ENCODE measurements at regions not wholly inside any gene's neighbourhood (a gene's known extent, or its start where the extent isn't known, plus 50 kb on each side); places are given as distances from the start of the nearest gene placed in this dataset.

- no peak overlapping the region for H3K4me3 ChIP-seq
- no peaks in the 10 kb centered on the region for H3K27me3 ChIP-seq (replicated peaks; ENCODE audit: insufficient read depth)
- no peaks in the 10 kb centered on the region for H3K9me3 ChIP-seq
- DNase-seq (ENCODE audit: low spot score) (no peak), ATAC-seq (ENCODE audit: insufficient number of reproducible peaks, low FRiP score, low read depth) (no peak)
- no peaks in the 10 kb centered on the region for H3K36me3 ChIP-seq
- H3K4me1 ChIP-seq (ENCODE audit: control insufficient read depth in 1 of 2, low read depth in 2 of 2) = peaks cover 0 to 7% of the 10 kb centered on the region in 2 donors
- TF ChIP-seq CTCF (IDR thresholded peaks at IDR 0.05) = no peak
- no peak overlapping the region for H3K27ac ChIP-seq
Measured at GRCh38 chr3:22161315-22161714, 410.3 kb upstream of the ZNF385D start.

GRCh38 chr3:22170370-22170769, 419.4 kb upstream of the ZNF385D start:
- ATAC-seq (ENCODE audit: insufficient number of reproducible peaks, low FRiP score, low read depth) (no peak), DNase-seq (ENCODE audit: low spot score) (no peak)
- Histone ChIP-seq H3K27ac (no peak overlapping the region), H3K9me3 (no peaks in the 10 kb centered on the region), H3K36me3 (no peaks in the 10 kb centered on the region), H3K27me3 (replicated peaks; ENCODE audit: insufficient read depth) (no peaks in the 10 kb centered on the region), H3K4me1 (ENCODE audit: control insufficient read depth in 1 of 2, low read depth in 2 of 2) (no peaks in the 10 kb centered on the region), H3K4me3 (no peak overlapping the region)
- no peak for TF ChIP-seq CTCF (IDR thresholded peaks at IDR 0.05)

DNA sequence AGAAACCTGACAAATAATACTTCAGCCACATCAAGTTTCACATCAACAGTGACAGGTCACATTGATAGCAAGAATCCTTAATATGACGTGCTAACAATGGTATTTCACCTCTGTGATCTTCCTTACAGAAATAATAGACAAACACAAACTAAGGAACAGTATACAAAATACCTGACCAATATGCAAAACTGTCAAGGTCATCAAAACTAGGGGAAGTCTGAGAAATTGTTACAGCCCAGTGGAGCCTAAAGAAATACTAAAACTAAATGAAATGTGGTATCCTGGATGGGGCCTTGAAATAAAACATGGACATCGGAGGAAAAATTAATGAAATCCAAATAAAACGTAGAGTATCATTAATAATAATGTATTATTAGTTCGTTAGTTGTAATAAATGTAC, 422.0 kb upstream of the ZNF385D start:
- H3K9me3 ChIP-seq = no peaks in the 10 kb centered on the region
- ATAC-seq (ENCODE audit: insufficient number of reproducible peaks, low FRiP score, low read depth) (no peak), DNase-seq (ENCODE audit: low spot score) (no peak)
- H3K36me3 ChIP-seq = no peaks in the 10 kb centered on the region
- H3K4me3 ChIP-seq = no peak overlapping the region
- H3K4me1 ChIP-seq (ENCODE audit: control insufficient read depth in 1 of 2, low read depth in 2 of 2) = no peaks in the 10 kb centered on the region
- TF ChIP-seq CTCF (IDR thresholded peaks at IDR 0.05) = no peak
- H3K27me3 ChIP-seq (replicated peaks; ENCODE audit: insufficient read depth) = no peaks in the 10 kb centered on the region
- no peak overlapping the region for H3K27ac ChIP-seq

- TF ChIP-seq CTCF (IDR thresholded peaks at IDR 0.05) = no peak
Measured at GRCh38 chr3:22175947-22176346, 424.9 kb upstream of the ZNF385D start.

DNA sequence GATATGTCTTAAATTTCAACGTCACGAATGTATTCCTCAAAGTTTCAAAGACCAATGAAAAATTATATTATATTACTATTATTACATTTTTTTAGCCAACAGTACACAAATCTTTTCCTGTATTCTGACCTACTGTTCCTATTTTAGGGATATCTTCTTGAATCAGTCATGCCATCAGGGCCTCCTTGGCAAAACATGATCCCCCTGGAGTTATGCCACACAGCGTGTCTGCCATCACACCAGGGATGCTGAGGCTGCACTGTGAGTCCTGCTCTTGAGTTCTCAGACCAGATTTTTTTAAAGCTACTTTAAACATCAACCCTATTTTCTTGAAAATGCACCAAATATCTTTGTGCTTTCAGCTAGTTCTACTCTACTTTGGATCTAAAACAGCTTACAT, 425.9 kb upstream of the ZNF385D start:
- Histone ChIP-seq H3K4me1 (ENCODE audit: control insufficient read depth in 1 of 2, low read depth in 2 of 2) (no peaks in the 10 kb centered on the region), H3K36me3 (no peaks in the 10 kb centered on the region), H3K9me3 (no peaks in the 10 kb centered on the region), H3K4me3 (no peak overlapping the region), H3K27me3 (replicated peaks; ENCODE audit: insufficient read depth) (no peaks in the 10 kb centered on the region), H3K27ac (no peak overlapping the region)
- TF ChIP-seq CTCF (IDR thresholded peaks at IDR 0.05) = no peak
- ATAC-seq (ENCODE audit: insufficient number of reproducible peaks, low FRiP score, low read depth) (no peak), DNase-seq (ENCODE audit: low spot score) (no peak)

More at GRCh38 chr3:22175947-22176346, 424.9 kb upstream of the ZNF385D start:
- DNase-seq (ENCODE audit: low spot score) (no peak), ATAC-seq (ENCODE audit: insufficient number of reproducible peaks, low FRiP score, low read depth) (no peak)
- Histone ChIP-seq H3K27me3 (replicated peaks; ENCODE audit: insufficient read depth) (no peaks in the 10 kb centered on the region), H3K36me3 (no peaks in the 10 kb centered on the region), H3K4me3 (no peak overlapping the region), H3K27ac (no peak overlapping the region), H3K4me1 (ENCODE audit: control insufficient read depth in 1 of 2, low read depth in 2 of 2) (no peaks in the 10 kb centered on the region), H3K9me3 (no peaks in the 10 kb centered on the region)

Data from thoracic aorta (tissue), 2 donors.